HepG2 (cell line): ENCODE measurements at regions not wholly inside any gene's neighbourhood (a gene's known extent, or its start where the extent isn't known, plus 50 kb on each side); places are given as distances from the start of the nearest gene placed in this dataset.

ENCODE experiments used
- CBX1 ChIP-seq: IDR thresholded peaks from one replicate; pipeline ENCODE4 v1.6.1; 2016; ENCODE audit warnings: antibody characterized with exemption, low read depth
- ELF1 ChIP-seq: sonication (generic); formaldehyde crosslinking; IDR thresholded peaks from 2 replicates; pipeline ENCODE4 v1.4.0; 2020; ENCODE audit warnings: missing genetic modification reagents
- FOXA1 ChIP-seq, 2 experiments: fragments of 450-650 bp in 1 of 2; sonication (generic) in 1 of 2; formaldehyde crosslinking in 1 of 2; IDR thresholded peaks; 2 replicates each; pipeline versions ENCODE4 v1.4.0 to v1.6.1; 2016 to 2020; ENCODE audit warnings: missing genetic modification reagents in 1 of 2
- FOXP4 ChIP-seq: sonication (generic); formaldehyde crosslinking; IDR thresholded peaks from 2 replicates; pipeline ENCODE4 v1.4.0; 2020; ENCODE audit warnings: missing genetic modification reagents
- GPBP1L1 ChIP-seq: sonication (generic); formaldehyde crosslinking; IDR thresholded peaks from 2 replicates; pipeline ENCODE4 v1.5.0; 2020; ENCODE audit warnings: mild to moderate bottlenecking, missing genetic modification reagents
- HDAC1 ChIP-seq: sonication (generic); formaldehyde crosslinking; IDR thresholded peaks from 2 replicates; pipeline ENCODE4 v1.5.1; 2020; ENCODE audit warnings: mild to moderate bottlenecking, missing genetic modification reagents
- MEIS1 ChIP-seq: sonication (generic); formaldehyde crosslinking; IDR thresholded peaks from 2 replicates; pipeline ENCODE4 v1.9.0; 2021; ENCODE audit warnings: mild to moderate bottlenecking, missing genetic modification reagents, moderate library complexity, borderline replicate concordance
- PHF20 ChIP-seq: sonication (generic); formaldehyde crosslinking; IDR thresholded peaks from 2 replicates; pipeline ENCODE4 v1.5.0; 2020; ENCODE audit warnings: mild to moderate bottlenecking, missing genetic modification reagents
- SMAD9 ChIP-seq: sonication (generic); formaldehyde crosslinking; IDR thresholded peaks from 2 replicates; pipeline ENCODE4 v1.5.1; 2020; ENCODE audit warnings: mild to moderate bottlenecking, missing genetic modification reagents
- TCF7 ChIP-seq: sonication (generic); IDR thresholded peaks from 2 replicates; pipeline ENCODE4 v1.6.1; 2016; ENCODE audit warnings: antibody characterized with exemption, low read depth
- TEAD3 ChIP-seq: optimal IDR thresholded peaks from 2 replicates; pipeline ENCODE3; 2016; ENCODE audit warnings: borderline replicate concordance
- ZFY ChIP-seq: sonication (generic); formaldehyde crosslinking; IDR thresholded peaks from 2 replicates; pipeline ENCODE4 v1.4.0; 2020; ENCODE audit warnings: missing genetic modification reagents
- ZNF121 ChIP-seq: sonication (generic); formaldehyde crosslinking; IDR thresholded peaks from 2 replicates; pipeline ENCODE4 v1.5.0; 2020; ENCODE audit warnings: mild to moderate bottlenecking, missing genetic modification reagents
- ZNF264 ChIP-seq: sonication (generic); formaldehyde crosslinking; IDR thresholded peaks from 2 replicates; pipeline ENCODE4 v1.4.0; 2020; ENCODE audit warnings: missing genetic modification reagents
- ZNF333 ChIP-seq: sonication (generic); formaldehyde crosslinking; IDR thresholded peaks from 2 replicates; pipeline ENCODE4 v1.4.0; 2020; ENCODE audit warnings: mild to moderate bottlenecking, missing genetic modification reagents, borderline replicate concordance
- ZNF503 ChIP-seq: sonication (generic); formaldehyde crosslinking; IDR thresholded peaks from 2 replicates; pipeline ENCODE4 v1.4.0; 2020; ENCODE audit warnings: missing genetic modification reagents

GRCh38 chr12:114608509-114608908 is 75.5 kb downstream of the TBX3 start (continued):
- TF ChIP-seq MEIS1 (CRISPR knock-in tag) (no peak), ZNF333 (CRISPR knock-in tag) (no peak), SMAD9 (CRISPR knock-in tag) (no peak), TEAD3 (no peak), ZNF121 (CRISPR knock-in tag) (no peak), ZNF503 (CRISPR knock-in tag) (no peak), HDAC1 (no peak), ZFY (CRISPR knock-in tag) (no peak), TCF7 (peak; percentile 63), CBX1 (no peak), ELF1 (CRISPR knock-in tag) (no peak), FOXA1 (IDR thresholded peaks at IDR 0.05) (0 out of 2 replicates have a peak, but pooled peaks have one; percentile 25), FOXA1 (CRISPR knock-in tag; IDR thresholded peaks at IDR 0.05) (peak; percentile 65), PHF20 (no peak), ZNF264 (CRISPR knock-in tag) (no peak), GPBP1L1 (CRISPR knock-in tag) (no peak), FOXP4 (CRISPR knock-in tag) (no peak)
